ENCODE measurements at regions not wholly inside any gene's neighbourhood (a gene's known extent, or its start where the extent isn't known, plus 50 kb on each side); places are given as distances from the start of the nearest gene placed in this dataset.

GRCh38 chr7:156472267-156472666 is 168.3 kb upstream of the RNF32 start:
- TF ChIP-seq CTCF (conservative IDR thresholded peaks at IDR 0.05 in 1 of 2, IDR thresholded peaks at IDR 0.05 in 1 of 2; ENCODE audit: low read depth in 1 of 2, low read length in 2 of 2) (no peak), EZH2 (IDR thresholded peaks at IDR 0.05; ENCODE audit: low read length, missing control alignments) (no peak)
